CD4-positive, alpha-beta T cell (primary cell): ENCODE measurements at regions not wholly inside any gene's neighbourhood (a gene's known extent, or its start where the extent isn't known, plus 50 kb on each side); places are given as distances from the start of the nearest gene placed in this dataset.

Experiments used
- ATAC-seq: fragments of 200-7000 bp; cut with Tn5 transposase; one replicate; pipeline ENCODE4 v1.10.0; 2022; ENCODE audit warnings: mild to moderate bottlenecking; ENCODE audit not compliant: poor library complexity
- CTCF ChIA-PET: fragments of 350-600 bp; sonication (Branson Sonifier 250); formaldehyde crosslinking; loops from one replicate; lab custom pipeline; 2021; ENCODE audit warnings: antibody characterized with exemption, inconsistent platforms; lab: Charles Lee
- POLR2A ChIA-PET: fragments of 350-600 bp; sonication (Branson Sonifier 250); formaldehyde crosslinking; loops from one replicate; lab custom pipeline; 2021; ENCODE audit warnings: antibody characterized with exemption, inconsistent platforms; lab: Charles Lee
- DNase-seq, 14 experiments: peaks; one replicate each; pipeline ENCODE4 v3.0.0-alpha.2; 2013 to 2020; ENCODE audit warnings: mixed read lengths in 2 of 14
- H3K27ac ChIP-seq, 2 donors: one replicate each; pipeline versions ENCODE4 v1.5.1 to v1.7.0; 2013; ENCODE audit warnings: low read length in 2 of 2, low read depth in 1 of 2, mild to moderate bottlenecking in 1 of 2
- H3K27me3 ChIP-seq, 2 experiments: 1 replicate in 1 of 2; 2 replicates in 1 of 2; pipeline versions ENCODE4 v1.6.1 to v1.7.0; 2013; ENCODE audit warnings: low read length in 2 of 2, control low read depth in 1 of 2, mild to moderate bottlenecking in 1 of 2, moderate library complexity in 1 of 2; ENCODE audit not compliant: insufficient read depth in 2 of 2, control insufficient read depth in 1 of 2
- H3K36me3 ChIP-seq: one replicate; pipeline ENCODE4 v1.6.1; 2013; ENCODE audit warnings: low read length, control low read depth; ENCODE audit not compliant: insufficient read depth
- H3K4me1 ChIP-seq: one replicate; pipeline ENCODE4 v1.6.1; 2013; ENCODE audit warnings: low read length, control low read depth; ENCODE audit not compliant: insufficient read depth
- H3K4me3 ChIP-seq: one replicate; pipeline ENCODE4 v1.5.1; 2013; ENCODE audit warnings: mild to moderate bottlenecking, low read length, moderate library complexity
- H3K9me3 ChIP-seq, 2 experiments: 1 replicate in 1 of 2; 2 replicates in 1 of 2; pipeline versions ENCODE4 v1.6.1 to v1.7.0; 2013; ENCODE audit warnings: low read length in 2 of 2, mild to moderate bottlenecking in 2 of 2, control low read depth in 1 of 2, moderate library complexity in 1 of 2; ENCODE audit not compliant: control insufficient read depth in 1 of 2, insufficient read depth in 1 of 2
- H3K27ac Mint-ChIP-seq: one replicate; pipeline ENCODE4 v1.8.0; 2020; ENCODE audit warnings: mixed read lengths
- H3K27me3 Mint-ChIP-seq: one replicate; pipeline ENCODE4 v1.8.0; 2021; ENCODE audit warnings: mixed read lengths
- H3K36me3 Mint-ChIP-seq: one replicate; pipeline ENCODE4 v1.8.0; 2021; ENCODE audit warnings: low read depth, mixed read lengths
- H3K4me1 Mint-ChIP-seq: one replicate; pipeline ENCODE4 v1.8.0; 2021; ENCODE audit warnings: low read depth, mixed read lengths
- H3K4me3 Mint-ChIP-seq: one replicate; pipeline ENCODE4 v1.8.0; 2020; ENCODE audit warnings: mild to moderate bottlenecking, mixed read lengths
- H3K9me3 Mint-ChIP-seq: one replicate; pipeline ENCODE4 v1.8.0; 2020; ENCODE audit warnings: mixed read lengths
- CTCF ChIP-seq: fragments of 200-600 bp; IDR thresholded peaks from one replicate; pipeline ENCODE4 v1.8.0; 2022; ENCODE audit warnings: antibody characterized with exemption, mild to moderate bottlenecking
- intact Hi-C, 2 experiments: fragments of 100-400 bp; cut with DNase I in 1 of 2; cut with micrococcal nuclease in 1 of 2; formaldehyde crosslinking; loops; one replicate each; pipeline versions ENCODE4 v1.15.1 to v1.9.0; 2023 to 2025; cut with DNase I, micrococcal nuclease

- H3K4me1 Mint-ChIP-seq: no peaks in the 10 kb centered on the region
- DNase-seq (no peak), ATAC-seq (no peak)
- Histone ChIP-seq H3K4me3 (no peak overlapping the region), H3K9me3 (no peaks in the 10 kb centered on the region), H3K27ac (no peak overlapping the region), H3K36me3 (no peaks in the 10 kb centered on the region), H3K27me3 (no peaks in the 10 kb centered on the region), H3K4me1 (no peaks in the 10 kb centered on the region)
- H3K27ac Mint-ChIP-seq: no peak overlapping the region
- intact Hi-C loops: no loop called here
- H3K27me3 Mint-ChIP-seq: no peaks in the 10 kb centered on the region
- no peaks in the 10 kb centered on the region for H3K36me3 Mint-ChIP-seq
- POLR2A ChIA-PET: no interaction called here
- CTCF ChIA-PET: no interaction called here
- no peak for TF ChIP-seq CTCF
- H3K4me3 Mint-ChIP-seq: no peak overlapping the region
- H3K9me3 Mint-ChIP-seq: no peaks in the 10 kb centered on the region
Observed at GRCh38 chr7:84610390-84610789, 415.8 kb upstream of the SEMA3A start.

- Histone ChIP-seq H3K4me1 (no peaks in the 10 kb centered on the region), H3K27ac (no peak overlapping the region), H3K36me3 (no peaks in the 10 kb centered on the region), H3K27me3 (no peaks in the 10 kb centered on the region), H3K9me3 (peaks cover 5 to 8% of the 10 kb centered on the region in 2 experiments), H3K4me3 (no peak overlapping the region)
- H3K9me3 Mint-ChIP-seq: peaks cover 6% of the 10 kb centered on the region
- no peaks in the 10 kb centered on the region for H3K4me1 Mint-ChIP-seq
- intact Hi-C loops: no loop called here
- TF ChIP-seq CTCF: no peak
- H3K27ac Mint-ChIP-seq: no peak overlapping the region
- DNase-seq (no peak), ATAC-seq (no peak)
- no peak overlapping the region for H3K4me3 Mint-ChIP-seq
- no peaks in the 10 kb centered on the region for H3K36me3 Mint-ChIP-seq
- H3K27me3 Mint-ChIP-seq: no peaks in the 10 kb centered on the region
- CTCF ChIA-PET: no interaction called here
- POLR2A ChIA-PET: no interaction called here
Observed at GRCh38 chr7:84605301-84605700, 410.7 kb upstream of the SEMA3A start.

- ATAC-seq: no peak
- intact Hi-C loops: no loop called here
- Mint-ChIP-seq H3K4me1 (no peaks in the 10 kb centered on the region), H3K27ac (no peak overlapping the region), H3K9me3 (peaks cover 6% of the 10 kb centered on the region), H3K4me3 (no peak overlapping the region), H3K36me3 (no peaks in the 10 kb centered on the region), H3K27me3 (no peaks in the 10 kb centered on the region)
- no peaks in the 10 kb centered on the region for H3K36me3 ChIP-seq
- POLR2A ChIA-PET: no interaction called here
- no peaks in the 10 kb centered on the region for H3K4me1 ChIP-seq
- no peak for DNase-seq
- no peak for TF ChIP-seq CTCF
- H3K27me3 ChIP-seq: no peaks in the 10 kb centered on the region
- H3K9me3 ChIP-seq: peaks cover 5 to 8% of the 10 kb centered on the region in 2 experiments
- CTCF ChIA-PET: no interaction called here
- no peak overlapping the region for H3K27ac ChIP-seq
- no peak overlapping the region for H3K4me3 ChIP-seq
Observed at GRCh38 chr7:84603545-84603944, 409.0 kb upstream of the SEMA3A start.
